NCI-H128 (cell line): ENCODE measurements at regions not wholly inside any gene's neighbourhood (a gene's known extent, or its start where the extent isn't known, plus 50 kb on each side); places are given as distances from the start of the nearest gene placed in this dataset.
"Not testable (repeated sequence)": the region's sequence is repeated elsewhere in the genome, so short reads cannot be mapped to it uniquely, and the experiment has no call there.

Source experiments
- DNase-seq: peaks from one replicate; lab custom pipeline; 2025; ENCODE audit not compliant: unreplicated experiment; lab: John Stamatoyannopoulos, UW

DNA sequence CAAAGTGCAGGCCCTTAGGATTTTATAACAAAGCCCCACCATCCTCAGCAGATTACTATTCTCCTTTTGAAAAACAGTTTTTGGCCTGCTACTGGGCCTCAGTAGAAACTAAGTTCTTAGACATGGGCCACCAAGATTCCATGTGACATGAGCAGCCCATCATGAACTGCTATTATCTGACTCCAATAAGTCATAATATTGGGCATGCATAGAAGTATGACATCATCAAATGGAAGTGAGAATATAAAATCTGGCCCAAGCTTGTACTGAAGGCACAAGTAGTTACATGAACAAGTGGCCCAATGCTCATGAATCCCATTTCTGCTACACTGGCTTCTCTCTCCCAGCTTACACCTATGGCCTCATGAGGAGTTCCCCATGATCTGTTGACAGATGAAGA, 404.8 kb downstream of the EPHA5 start:
- DNase-seq = no peak

DNA sequence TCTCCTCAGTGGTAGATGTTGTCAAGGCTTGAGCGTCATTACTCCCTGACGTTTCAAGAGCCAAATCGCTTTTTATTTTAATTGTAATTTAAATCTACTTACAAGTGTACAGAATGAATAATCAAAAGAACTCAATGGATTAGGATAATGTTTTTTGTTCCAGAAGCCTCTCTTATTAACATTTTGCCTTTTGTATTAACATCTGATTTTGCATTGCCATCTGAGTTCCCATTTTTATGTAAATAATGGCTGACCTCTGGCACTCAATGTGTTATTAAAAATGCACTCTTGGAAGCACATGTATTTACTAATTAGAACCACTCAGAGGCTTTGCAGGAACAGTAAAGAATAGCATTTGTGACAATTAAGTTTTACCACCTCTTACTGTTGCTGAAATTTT, 411.0 kb downstream of the EPHA5 start:
- DNase-seq = no peak

DNA sequence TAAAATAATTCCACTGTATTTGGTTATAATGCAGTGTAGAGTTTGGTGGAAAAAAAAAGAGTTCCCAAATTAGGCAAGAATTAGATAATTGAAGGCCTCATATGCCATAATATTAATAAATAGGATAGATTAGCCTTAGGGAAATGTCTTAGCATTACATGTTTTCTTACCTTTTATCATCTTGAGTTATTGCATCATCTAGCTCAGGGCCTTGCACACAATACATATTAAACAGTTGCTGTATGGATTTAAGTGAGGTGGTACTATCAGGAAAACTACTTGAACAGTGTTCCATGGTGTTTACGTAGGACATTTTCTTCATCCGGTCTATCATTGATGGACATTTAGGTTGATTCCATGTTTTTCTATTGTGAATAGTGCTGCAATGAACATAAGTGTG, 419.4 kb downstream of the EPHA5 start:
- DNase-seq = no peak

DNA sequence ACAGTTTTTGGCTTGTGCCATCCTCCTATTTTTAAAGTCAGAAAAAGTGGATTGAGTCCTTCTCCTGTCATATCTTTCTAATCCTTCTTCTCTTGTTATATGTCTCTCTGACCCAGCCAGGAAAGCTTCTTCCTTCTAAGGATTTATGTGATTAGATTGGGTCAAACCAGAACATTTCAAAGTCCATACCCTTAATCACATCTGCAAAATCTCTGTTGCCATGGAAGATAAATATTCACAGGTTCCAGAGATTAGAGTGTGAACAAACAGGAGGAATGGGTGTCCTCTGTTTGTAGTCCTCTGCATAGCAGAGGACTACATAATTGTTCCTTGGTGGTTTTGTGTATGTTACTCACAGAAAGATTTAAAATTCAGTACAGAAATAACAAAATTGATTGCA, 421.2 kb downstream of the EPHA5 start:
- no peak for DNase-seq

DNA sequence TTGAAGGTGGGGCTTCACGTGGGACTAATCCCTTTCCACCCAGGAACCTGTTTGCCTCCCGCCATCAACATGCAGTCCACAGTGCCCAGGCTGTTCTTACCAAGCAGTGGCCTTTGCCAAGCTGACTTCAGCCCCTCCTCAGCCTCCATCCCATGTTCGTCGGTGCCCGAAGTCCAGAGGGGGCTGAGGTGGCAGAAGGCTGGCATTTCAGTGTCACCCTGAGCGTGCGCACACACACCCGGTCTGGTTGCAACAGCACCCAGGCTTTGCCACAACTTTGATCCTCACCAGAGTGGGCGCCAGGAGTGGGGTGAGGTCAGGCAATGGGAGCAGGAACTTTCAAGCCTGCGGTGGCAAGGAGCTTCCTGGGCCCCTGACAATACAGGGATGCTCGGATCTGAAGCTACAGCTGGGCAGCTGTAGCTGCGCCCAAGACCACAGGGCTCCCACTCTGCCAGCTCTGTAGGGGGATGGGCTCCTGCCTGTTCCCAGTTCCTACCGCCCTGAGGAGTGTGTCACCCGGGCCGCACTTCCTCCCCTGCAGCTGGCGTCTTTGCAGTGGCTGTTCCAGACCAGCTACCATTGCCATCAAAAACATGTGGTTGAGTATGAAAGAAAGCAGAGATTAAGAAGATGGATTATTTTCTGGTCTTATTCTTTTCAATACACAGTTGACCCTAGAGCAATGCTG, 428.0 kb downstream of the EPHA5 start:
- DNase-seq = no peak

DNA sequence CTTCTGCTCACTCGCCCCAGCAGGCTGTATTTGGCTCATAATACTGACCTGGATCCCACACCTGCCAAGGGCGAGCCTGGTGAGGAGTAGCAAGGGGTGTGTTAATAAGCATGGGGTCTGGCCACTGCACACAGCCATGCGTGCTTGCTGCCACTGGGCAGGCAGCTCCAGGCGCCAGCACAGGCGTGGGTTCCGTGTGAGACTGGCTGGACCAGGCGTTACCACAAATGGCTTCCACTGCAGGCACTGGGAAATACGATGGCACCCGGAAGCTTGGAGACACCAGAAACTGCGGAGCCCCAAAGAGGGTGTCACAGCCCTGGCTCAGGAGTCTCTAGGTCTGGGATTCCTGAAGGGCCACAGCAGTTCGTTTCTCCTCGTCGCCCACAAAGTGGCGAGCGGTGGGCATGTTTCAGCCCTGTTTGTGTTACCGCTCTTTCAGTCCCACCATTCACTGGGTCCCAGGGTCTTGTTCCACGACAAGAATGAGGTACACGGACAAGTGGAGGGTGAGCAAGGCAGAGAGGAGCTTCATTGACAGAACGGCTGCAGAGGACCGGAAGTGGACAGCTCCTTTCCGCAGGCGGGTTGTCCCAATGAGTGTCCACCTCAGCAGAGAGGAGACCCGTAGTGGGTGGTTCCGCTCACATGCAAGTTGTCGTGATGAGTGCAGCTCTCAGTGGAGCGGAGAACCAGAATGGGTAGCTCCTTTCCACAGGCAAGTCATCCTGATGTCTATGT, 428.9 kb downstream of the EPHA5 start:
- DNase-seq = no peak

DNA sequence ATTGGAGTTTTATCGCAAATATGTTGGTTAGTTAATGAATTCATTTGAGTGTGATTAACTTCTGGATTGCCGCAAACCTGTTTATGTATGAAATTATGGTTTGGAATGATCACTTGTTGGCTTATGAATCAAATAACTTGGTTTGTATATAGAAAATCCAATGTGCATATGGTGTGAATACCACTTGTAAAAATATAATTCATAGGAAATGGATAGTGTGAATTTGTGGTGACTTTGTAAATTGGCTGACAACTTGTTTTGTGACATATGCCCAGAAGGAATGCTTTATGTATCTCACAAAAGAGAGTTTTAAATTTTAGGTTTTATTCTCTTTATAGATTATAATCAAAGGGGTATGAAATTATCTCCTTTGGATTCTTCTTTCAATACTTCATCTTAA, 436.2 kb downstream of the EPHA5 start:
- no peak for DNase-seq

DNA sequence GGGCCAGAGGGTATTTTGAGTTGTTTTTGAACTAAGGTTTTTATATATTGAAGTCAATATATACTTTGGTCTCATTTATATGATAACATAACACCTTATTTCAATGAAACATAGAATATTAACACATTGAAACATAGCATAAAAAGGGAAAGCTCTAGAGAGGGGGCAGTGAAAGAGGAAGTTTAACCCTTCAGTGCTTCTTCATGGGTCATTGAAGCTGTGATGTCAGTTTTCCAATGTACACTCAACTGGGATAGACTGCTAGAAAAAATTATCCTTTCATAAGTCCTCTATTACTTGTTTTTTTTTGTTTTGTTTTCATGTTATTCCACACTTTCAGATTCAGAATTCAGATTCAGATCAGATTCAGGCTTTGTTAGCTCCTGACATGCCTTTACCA, 442.7 kb downstream of the EPHA5 start:
- no peak for DNase-seq

DNA sequence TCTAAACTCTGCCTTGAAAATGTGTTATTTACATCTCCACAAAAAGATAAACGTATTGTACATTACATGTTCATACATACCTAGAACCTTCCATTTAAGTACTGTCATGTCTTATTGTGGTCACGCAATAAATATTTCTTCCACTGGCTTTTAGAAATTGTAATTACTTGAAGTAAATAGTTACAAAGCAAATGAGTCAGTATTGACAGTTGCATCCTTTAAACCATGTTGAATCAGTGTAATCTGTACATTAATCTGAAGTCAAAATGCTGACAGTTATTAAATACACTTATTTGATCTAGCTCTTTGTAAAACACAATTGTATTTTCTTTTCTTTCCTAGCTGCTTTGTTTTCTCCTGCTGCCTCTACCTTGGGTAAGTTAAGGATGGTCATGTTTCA, 446.7 kb downstream of the EPHA5 start:
- no peak for DNase-seq

DNA sequence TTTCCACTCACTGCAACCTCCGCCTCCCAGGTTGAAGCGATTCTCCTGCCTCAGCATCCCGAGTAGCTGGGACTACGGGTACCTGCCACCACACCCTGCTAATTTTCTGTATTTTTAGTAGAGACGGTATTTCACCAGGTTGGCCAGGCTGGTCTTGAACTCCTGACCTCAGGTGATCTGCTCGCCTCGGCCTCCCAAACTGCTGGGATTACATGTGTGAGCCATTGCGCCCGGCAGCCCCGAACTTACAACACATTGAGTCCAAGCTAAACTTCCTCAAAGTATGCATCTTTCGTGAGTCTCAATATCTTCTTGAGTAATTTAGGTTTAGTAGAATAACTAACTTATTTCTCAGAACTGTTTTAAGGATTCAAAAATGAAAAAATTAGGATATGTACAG, 447.2 kb downstream of the EPHA5 start:
- not testable (repeated sequence) for DNase-seq

DNA sequence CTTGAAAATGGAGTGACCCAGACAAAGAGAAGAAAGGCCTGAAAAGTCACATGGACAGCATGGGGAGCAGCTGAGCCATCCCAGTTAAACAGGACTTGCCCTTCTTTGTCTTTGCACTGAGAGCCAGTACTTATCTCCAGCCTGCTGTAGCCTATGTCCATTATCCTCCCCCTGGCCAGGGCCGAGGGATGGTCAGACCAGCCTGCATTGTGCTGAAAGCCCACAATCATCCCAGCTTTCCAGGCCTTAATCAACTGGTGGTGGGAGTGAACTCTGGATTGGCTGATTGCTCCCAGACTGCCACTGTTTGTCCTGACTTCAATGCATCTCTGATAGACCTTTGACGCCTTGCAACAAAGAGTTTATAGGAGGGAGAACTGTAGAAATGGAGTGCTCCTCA, 453.1 kb downstream of the EPHA5 start:
- no peak for DNase-seq

DNA sequence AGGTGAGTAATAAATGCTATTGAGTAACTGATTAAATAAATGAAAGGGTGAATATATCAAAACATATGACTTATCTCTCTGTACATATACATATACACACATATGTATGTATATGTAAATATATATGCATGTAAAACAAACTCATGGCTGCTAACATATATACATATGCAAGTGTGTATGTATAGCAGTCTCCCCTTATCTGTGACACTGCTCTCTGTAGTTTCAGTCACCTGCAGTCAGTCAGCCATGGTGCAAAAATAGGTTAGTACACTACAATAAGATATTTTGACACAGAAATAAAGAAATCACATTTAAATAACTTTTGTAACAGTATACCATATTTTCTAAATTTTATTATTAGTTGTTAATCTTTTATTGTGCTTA, 467.4 kb downstream of the EPHA5 start:
- DNase-seq = no peak

DNA sequence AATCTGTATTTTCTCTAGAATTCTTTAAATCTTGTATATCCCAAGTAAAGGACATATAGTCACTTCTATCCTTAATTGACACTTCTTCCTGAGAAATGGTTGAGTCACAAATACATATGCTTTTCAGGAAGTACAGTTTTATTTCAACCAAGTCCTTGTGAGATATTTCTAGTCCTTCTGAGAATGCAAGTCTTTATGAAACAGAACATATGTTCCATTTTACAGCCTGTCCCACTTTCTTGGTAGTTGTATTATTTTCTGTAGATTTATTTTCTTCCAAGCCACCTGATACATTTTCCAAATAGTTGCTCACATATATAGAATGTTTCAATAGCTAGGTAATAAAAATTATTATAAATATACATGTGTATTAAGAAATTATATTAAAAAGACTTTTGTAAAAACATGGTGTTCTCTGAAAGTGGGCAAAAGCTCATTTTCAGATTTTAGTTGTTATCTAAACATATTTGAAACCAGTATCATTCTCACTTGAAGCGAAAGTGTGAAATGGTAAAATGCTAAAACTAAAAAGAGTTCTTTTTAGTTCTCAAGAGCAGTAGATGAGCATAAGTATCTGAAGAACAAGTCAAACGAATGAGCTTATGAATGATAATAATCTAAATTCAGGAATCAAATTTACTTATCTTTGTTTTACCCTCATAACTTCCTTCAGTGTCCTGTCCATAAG, 468.0 kb downstream of the EPHA5 start:
- no peak for DNase-seq

DNA sequence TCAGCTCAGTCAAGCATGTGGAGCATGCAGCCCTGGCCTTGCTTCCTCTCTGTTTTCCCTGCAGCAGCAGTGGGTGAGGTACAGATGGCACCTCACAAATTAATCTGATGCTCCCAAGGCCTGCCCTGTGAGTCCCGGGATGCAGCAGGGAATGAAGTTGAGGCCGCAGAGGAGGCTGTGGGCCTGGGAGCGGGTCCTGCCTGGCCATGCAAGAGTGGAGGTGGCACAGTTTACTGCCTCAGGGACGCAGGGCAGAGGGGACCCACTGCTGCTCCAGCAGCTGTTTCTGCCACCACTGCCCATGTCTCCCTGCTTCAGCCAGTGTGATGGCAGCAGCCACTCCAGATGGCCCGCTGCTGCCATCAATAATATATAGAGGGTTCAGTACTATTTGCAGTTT, 474.6 kb downstream of the EPHA5 start:
- DNase-seq = no peak

DNA sequence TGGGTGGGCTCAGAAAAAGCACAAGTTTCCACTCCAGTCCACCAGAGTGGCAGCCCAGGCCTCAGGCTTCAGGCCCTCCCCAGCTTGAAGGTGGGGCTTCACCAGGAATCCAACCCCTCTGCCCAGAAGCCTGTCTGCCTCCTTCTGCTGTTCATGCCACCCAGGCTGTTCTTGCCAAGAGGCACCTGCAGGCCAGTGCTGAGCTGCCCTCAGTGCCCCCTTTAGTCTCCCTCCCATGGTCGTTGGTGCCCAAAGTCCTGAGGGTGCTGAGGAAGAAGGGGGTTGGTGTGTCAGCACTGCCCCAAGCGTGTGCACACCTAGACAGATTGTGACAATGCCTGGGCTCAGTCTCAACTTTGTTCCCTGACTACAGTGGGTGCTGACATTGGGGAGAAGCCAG, 475.3 kb downstream of the EPHA5 start:
- no peak for DNase-seq

DNA sequence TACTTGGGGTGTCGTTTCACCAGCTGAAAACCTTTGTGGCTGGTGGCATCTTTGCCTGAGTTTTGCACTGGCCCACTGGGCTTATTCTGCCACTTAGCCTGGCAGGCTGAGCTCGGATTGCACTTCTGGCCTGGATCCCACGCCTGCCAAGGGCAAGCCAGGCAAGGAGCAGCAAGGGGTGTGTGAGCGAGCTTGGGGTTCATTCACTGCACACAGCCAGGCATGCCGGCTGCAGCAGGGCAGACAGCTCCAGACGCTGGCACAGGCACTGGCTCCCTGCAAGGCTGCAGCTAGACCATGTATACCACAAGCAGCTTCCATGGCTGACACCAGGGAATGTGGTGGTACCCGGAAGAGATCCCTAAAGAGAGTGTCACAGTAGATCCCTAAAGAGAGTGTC, 476.3 kb downstream of the EPHA5 start:
- no peak for DNase-seq

DNA sequence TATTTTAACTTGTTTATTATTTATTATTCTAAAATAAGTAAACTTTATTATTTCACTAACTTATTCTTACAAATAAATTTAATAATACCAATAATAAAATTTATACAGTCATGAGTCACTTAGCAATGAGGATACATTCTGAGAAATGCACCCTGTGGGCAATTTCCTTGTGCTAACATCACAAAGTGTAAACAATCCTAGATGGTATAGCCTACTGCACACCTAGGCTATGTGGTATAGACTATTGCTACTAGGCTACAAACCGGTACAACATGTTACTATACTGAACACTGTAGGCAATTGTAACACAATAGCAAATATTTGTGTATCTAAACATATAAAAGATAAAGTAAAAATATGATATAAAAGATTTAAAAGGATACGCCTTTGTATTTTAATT, 479.5 kb downstream of the EPHA5 start:
- DNase-seq = no peak

DNA sequence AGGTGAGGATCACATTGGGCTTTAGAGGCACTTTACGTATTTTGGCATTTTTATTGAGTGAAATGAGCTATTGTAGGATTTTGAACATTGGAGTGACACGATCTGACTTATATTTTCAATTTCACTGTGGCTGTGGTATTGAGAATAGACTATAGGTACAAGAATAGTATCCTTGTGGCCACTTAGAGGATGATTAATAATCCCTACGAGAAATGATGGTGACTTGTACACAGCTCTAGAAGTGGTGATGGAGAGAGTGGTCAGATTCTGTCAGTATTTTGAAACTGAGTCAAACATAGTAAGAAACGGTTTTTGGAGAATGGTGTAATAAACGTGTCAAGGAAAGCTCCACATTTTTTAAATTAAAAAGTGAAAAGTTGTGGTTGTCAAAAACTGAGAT, 494.7 kb downstream of the EPHA5 start:
- DNase-seq = no peak

DNA sequence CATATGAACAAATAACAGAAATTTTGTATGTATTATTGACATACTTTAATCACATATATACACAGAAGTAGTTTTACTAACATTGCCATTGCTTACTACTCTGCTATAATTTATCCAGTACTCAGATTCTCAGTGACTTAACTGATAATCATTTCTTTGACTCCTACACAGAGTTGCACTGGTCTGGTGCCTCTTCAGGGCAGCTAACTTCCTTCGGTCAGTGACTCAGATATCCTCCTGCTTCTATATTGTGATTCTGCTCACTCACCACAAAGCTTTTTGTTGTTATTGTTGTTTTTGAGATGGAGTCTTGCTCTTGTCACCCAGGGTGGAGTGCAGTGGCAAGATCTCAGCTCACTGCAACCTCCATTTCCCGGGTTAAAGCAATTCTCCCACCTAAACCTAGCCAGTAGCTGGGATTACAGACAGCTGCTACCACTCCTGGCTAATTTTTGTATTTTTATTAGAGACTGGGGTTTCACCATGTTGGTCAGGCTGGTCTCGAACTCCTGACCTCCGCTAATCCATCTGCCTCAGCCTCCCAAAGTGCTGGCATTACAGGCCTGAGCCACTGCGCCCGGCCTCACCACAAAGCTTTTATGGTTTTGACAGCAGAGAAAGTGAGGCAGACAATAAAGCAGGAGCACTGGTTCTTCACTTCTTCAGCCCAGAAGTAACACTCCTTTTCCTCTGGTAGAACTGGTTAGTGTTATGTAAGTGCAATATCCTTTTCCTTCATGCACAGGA, 499.3 kb downstream of the EPHA5 start:
- DNase-seq = no peak

DNA sequence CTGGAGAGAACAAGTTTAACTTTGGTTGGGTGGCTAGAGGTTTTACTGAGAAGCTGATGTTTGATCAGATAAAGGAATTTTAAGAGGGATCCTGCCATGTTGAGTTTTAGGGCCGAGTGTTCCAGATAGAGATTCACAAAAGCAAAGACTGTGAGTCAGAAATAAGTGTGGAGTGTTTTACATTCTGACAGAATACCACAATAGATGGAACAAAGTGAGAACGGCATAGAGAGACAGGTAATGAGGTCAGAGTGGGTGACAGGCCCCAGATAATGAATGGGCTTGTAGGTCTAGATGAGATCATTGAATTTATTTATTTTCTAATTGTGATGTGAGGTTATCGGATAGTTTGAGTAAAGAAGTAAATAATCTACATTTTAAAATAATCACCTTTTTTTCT, 502.6 kb downstream of the EPHA5 start:
- no peak for DNase-seq

DNA sequence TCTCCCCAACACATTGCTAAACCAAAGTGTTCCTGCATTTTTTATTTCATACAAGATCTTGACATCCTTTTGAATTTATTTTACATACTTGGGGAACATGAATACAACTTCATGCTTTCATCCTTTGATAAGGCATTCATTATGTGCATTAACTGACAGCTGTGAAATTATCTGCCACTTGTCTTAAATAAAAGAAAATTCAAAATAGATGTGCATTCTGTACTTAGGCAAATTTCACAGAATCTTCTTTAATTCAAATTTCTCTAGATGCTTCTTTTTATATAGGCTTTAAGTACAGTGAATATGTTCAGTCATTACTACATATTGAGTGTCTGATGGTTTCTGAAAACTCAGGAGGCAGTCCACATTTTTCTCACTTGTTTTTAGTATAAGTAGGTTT, 518.1 kb downstream of the EPHA5 start:
- DNase-seq = no peak

DNA sequence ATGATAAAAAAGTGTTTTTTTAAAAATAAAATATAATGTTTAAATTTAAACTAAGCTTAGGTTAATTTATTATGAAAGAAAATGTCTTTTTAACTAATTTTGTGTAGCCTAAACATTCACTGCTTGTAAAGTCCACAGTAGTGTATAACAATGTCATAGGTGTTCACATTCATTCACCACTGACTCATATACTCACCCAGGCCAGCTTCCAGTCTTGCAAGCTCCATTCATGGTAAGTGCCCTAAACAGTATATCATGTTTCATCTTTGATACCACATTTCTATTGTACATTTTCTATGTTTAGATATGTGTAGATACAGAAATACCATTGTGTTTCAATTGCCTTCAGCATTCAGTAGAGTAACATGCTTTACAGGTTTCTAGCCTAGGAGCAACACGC, 530.3 kb downstream of the EPHA5 start:
- no peak for DNase-seq
